ENCODE measurements at regions not wholly inside any gene's neighbourhood (a gene's known extent, or its start where the extent isn't known, plus 50 kb on each side); places are given as distances from the start of the nearest gene placed in this dataset.

GRCh38 chr1:118578276-118578675, 393.2 kb upstream of the SPAG17 start:
- no peaks in the 10 kb centered on the region for H3K27me3 ChIP-seq (ENCODE audit: control insufficient read depth in 1 of 2, insufficient read depth in 2 of 2, low read length in 2 of 2)
- TF ChIP-seq CTCF (IDR thresholded peaks at IDR 0.05) = no peak
- H3K27me3 Mint-ChIP-seq = no peaks in the 10 kb centered on the region
- H3K9me3 ChIP-seq (ENCODE audit: control insufficient read depth in 1 of 2, insufficient read depth in 1 of 2, low read length in 2 of 2) = peaks cover 3 to 14% of the 10 kb centered on the region in 2 experiments
- no peaks in the 10 kb centered on the region for H3K4me1 ChIP-seq (ENCODE audit: insufficient read depth, low read length)
- H3K36me3 Mint-ChIP-seq (ENCODE audit: low read depth) = no peaks in the 10 kb centered on the region
- no peaks in the 10 kb centered on the region for H3K4me1 Mint-ChIP-seq (ENCODE audit: low read depth)
- no peaks in the 10 kb centered on the region for H3K36me3 ChIP-seq (ENCODE audit: insufficient read depth, low read length)
- peaks cover 8% of the 10 kb centered on the region for H3K9me3 Mint-ChIP-seq
- no peak overlapping the region for H3K4me3 Mint-ChIP-seq
- H3K27ac ChIP-seq (ENCODE audit: low read depth in 1 of 2, low read length in 2 of 2) = no peak overlapping the region
- POLR2A ChIA-PET = no interaction called here
- intact Hi-C loops (cut with DNase I, micrococcal nuclease) = no loop called here
- CTCF ChIA-PET = no interaction called here
- H3K27ac Mint-ChIP-seq = no peak overlapping the region
- no peak overlapping the region for H3K4me3 ChIP-seq (ENCODE audit: low read length)
- ATAC-seq (ENCODE audit: poor library complexity) = no peak
- no peak for DNase-seq

GRCh38 chr1:118575060-118575459, 390.0 kb upstream of the SPAG17 start:
- H3K27ac Mint-ChIP-seq = no peak overlapping the region
- no peaks in the 10 kb centered on the region for H3K36me3 Mint-ChIP-seq (ENCODE audit: low read depth)
- Histone ChIP-seq H3K4me1 (ENCODE audit: insufficient read depth, low read length) (no peaks in the 10 kb centered on the region), H3K4me3 (ENCODE audit: low read length) (no peak overlapping the region), H3K27ac (ENCODE audit: low read depth in 1 of 2, low read length in 2 of 2) (no peak overlapping the region), H3K9me3 (ENCODE audit: control insufficient read depth in 1 of 2, insufficient read depth in 1 of 2, low read length in 2 of 2) (peaks cover 3 to 14% of the 10 kb centered on the region in 2 experiments), H3K36me3 (ENCODE audit: insufficient read depth, low read length) (no peaks in the 10 kb centered on the region), H3K27me3 (ENCODE audit: control insufficient read depth in 1 of 2, insufficient read depth in 2 of 2, low read length in 2 of 2) (no peaks in the 10 kb centered on the region)
- ATAC-seq (ENCODE audit: poor library complexity) (no peak), DNase-seq (no peak)
- no peak overlapping the region for H3K4me3 Mint-ChIP-seq
- peaks cover 5% of the 10 kb centered on the region for H3K9me3 Mint-ChIP-seq
- ChIA-PET CTCF (no interaction called here), POLR2A (no interaction called here)
- intact Hi-C loops (cut with DNase I, micrococcal nuclease) = no loop called here
- H3K4me1 Mint-ChIP-seq (ENCODE audit: low read depth) = no peaks in the 10 kb centered on the region
- TF ChIP-seq CTCF (IDR thresholded peaks at IDR 0.05) = no peak
- no peaks in the 10 kb centered on the region for H3K27me3 Mint-ChIP-seq

GRCh38 chr1:118564961-118565703, 380.1 kb upstream of the SPAG17 start:
- Mint-ChIP-seq H3K27ac (no peak overlapping the region), H3K9me3 (no peaks in the 10 kb centered on the region), H3K4me1 (ENCODE audit: low read depth) (no peaks in the 10 kb centered on the region), H3K27me3 (no peaks in the 10 kb centered on the region), H3K36me3 (ENCODE audit: low read depth) (no peaks in the 10 kb centered on the region), H3K4me3 (no peak overlapping the region)
- H3K4me3 ChIP-seq (ENCODE audit: low read length) = no peak overlapping the region
- ChIA-PET POLR2A (no interaction called here), CTCF (no interaction called here)
- H3K9me3 ChIP-seq (ENCODE audit: control insufficient read depth in 1 of 2, insufficient read depth in 1 of 2, low read length in 2 of 2) = no peaks in the 10 kb centered on the region
- no peaks in the 10 kb centered on the region for H3K36me3 ChIP-seq (ENCODE audit: insufficient read depth, low read length)
- DNase-seq (no peak), ATAC-seq (ENCODE audit: poor library complexity) (no peak)
- H3K27me3 ChIP-seq (ENCODE audit: control insufficient read depth in 1 of 2, insufficient read depth in 2 of 2, low read length in 2 of 2) = no peaks in the 10 kb centered on the region
- no peak overlapping the region for H3K27ac ChIP-seq (ENCODE audit: low read depth in 1 of 2, low read length in 2 of 2)
- no peak for TF ChIP-seq CTCF (IDR thresholded peaks at IDR 0.05)
- intact Hi-C loops (cut with DNase I, micrococcal nuclease) = no loop called here
- no peaks in the 10 kb centered on the region for H3K4me1 ChIP-seq (ENCODE audit: insufficient read depth, low read length)
